Activated CD8-positive, alpha-beta T cell treated with anti-CD3 and anti-CD28 coated beads, Interleukin-2, amount 10 ng/mL, durations not matched to agents 7 days and 5 days (primary cell): ENCODE measurements at regions not wholly inside any gene's neighbourhood (a gene's known extent, or its start where the extent isn't known, plus 50 kb on each side); places are given as distances from the start of the nearest gene placed in this dataset.

Experiments
- ATAC-seq: fragments of 150-1000 bp; cut with Tn5 transposase; one replicate; pipeline ENCODE4 v1.10.0; 2021; ENCODE audit warnings: moderate library complexity
- CTCF ChIA-PET: fragments of 350-600 bp; sonication (Branson Sonifier 250); formaldehyde crosslinking; loops from one replicate; lab custom pipeline; 2021; ENCODE audit warnings: antibody characterized with exemption; lab: Charles Lee
- POLR2A ChIA-PET: fragments of 350-600 bp; sonication (Branson Sonifier 250); formaldehyde crosslinking; loops from one replicate; lab custom pipeline; 2021; ENCODE audit warnings: antibody characterized with exemption; lab: Charles Lee
- DNase-seq: peaks from one replicate; pipeline ENCODE4 v3.0.0-alpha.2; 2020
- H3K27ac Mint-ChIP-seq: one replicate; pipeline ENCODE4 v1.8.0; 2021; ENCODE audit warnings: mild to moderate bottlenecking, mixed read lengths
- H3K27me3 Mint-ChIP-seq: one replicate; pipeline ENCODE4 v1.8.0; 2021; ENCODE audit warnings: low read depth, mixed read lengths
- H3K36me3 Mint-ChIP-seq: one replicate; pipeline ENCODE4 v1.8.0; 2021; ENCODE audit warnings: low read depth, mixed read lengths
- H3K4me1 Mint-ChIP-seq: one replicate; pipeline ENCODE4 v1.8.0; 2021; ENCODE audit warnings: low read depth, mixed read lengths
- H3K4me3 Mint-ChIP-seq: one replicate; pipeline ENCODE4 v1.8.0; 2021; ENCODE audit warnings: mild to moderate bottlenecking, mixed read lengths
- H3K9me3 Mint-ChIP-seq: one replicate; pipeline ENCODE4 v1.8.0; 2022; ENCODE audit warnings: mixed read lengths; ENCODE audit not compliant: insufficient read depth

GRCh38 chr12:87152841-87153528 lies 876.2 kb downstream of the C12orf50 start:
- ATAC-seq (no peak), DNase-seq (no peak)
- Mint-ChIP-seq H3K27ac (no peak overlapping the region), H3K4me3 (no peak overlapping the region), H3K27me3 (no peaks in the 10 kb centered on the region), H3K36me3 (no peaks in the 10 kb centered on the region), H3K4me1 (no peaks in the 10 kb centered on the region), H3K9me3 (peaks cover 7% of the 10 kb centered on the region)
- ChIA-PET CTCF (no interaction called here), POLR2A (no interaction called here)

GRCh38 chr12:87152075-87152474 lies 877.1 kb downstream of the C12orf50 start:
- DNase-seq (no peak), ATAC-seq (no peak)
- Mint-ChIP-seq H3K36me3 (no peaks in the 10 kb centered on the region), H3K4me1 (no peaks in the 10 kb centered on the region), H3K27ac (no peak overlapping the region), H3K9me3 (peaks cover 7% of the 10 kb centered on the region), H3K27me3 (no peaks in the 10 kb centered on the region), H3K4me3 (no peak overlapping the region)
- ChIA-PET POLR2A (no interaction called here), CTCF (no interaction called here)

DNA sequence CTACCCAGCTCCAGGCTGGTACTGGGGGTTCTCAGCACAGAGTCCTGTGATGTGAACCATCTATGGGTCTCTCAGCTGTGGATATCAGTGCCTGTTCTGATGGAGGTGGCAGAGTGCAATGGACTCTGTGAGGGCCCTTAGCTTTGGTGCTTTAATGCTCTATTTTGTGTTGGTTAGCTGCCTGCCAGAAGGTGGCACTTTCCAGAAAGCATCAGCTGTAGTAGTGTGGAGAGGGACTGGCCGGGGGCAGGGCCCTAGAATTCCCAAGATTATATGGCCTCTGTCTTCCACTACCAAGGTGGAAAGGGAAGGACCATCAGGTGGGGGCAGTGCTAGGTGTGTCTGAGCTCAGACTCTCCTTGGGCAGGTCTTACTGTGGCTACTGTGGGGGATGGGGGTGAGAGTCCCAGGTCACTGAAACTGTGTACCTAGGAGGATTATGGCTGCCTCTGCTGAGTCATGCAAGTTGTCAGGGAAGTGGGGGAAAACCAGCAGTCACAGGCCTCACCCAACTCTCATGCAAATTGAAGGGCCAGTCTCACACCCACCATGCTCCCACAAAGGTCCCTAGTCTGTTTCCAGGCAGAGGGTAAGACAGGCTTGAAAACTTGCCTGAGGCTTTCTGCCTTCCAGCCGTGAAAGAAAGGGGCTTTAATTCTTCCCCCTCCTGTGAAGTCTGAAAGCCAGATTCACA lies 878.1 kb downstream of the C12orf50 start:
- peaks cover 7% of the 10 kb centered on the region for H3K9me3 Mint-ChIP-seq
- no peaks in the 10 kb centered on the region for H3K4me1 Mint-ChIP-seq
- no peak overlapping the region for H3K4me3 Mint-ChIP-seq
- DNase-seq = no peak
- POLR2A ChIA-PET = no interaction called here
- no peaks in the 10 kb centered on the region for H3K36me3 Mint-ChIP-seq
- ATAC-seq = no peak
- CTCF ChIA-PET = no interaction called here
- H3K27ac Mint-ChIP-seq = no peak overlapping the region
- H3K27me3 Mint-ChIP-seq = no peaks in the 10 kb centered on the region

DNA sequence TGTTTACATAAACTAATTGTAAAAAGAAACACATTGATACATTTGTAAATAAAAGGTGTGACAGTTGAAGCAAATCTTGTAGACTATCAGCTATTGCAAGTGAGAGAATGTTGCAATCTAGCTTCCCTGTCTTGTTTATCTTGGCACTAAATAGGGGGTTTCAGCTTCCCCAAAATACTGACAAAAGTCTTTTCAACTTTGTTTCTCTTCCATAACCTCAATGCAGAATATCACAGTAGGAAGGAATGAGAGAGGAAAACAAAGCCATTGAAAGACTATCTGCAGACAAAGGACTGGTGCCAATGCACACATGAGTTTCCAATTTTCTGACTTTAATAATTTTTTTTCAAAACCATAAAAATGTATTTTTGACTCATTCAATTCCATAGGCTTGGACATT lies 886.2 kb upstream of the MGAT4C start:
- H3K9me3 Mint-ChIP-seq = peaks cover 19% of the 10 kb centered on the region
- no peaks in the 10 kb centered on the region for H3K36me3 Mint-ChIP-seq
- ChIA-PET CTCF (no interaction called here), POLR2A (no interaction called here)
- no peak overlapping the region for H3K4me3 Mint-ChIP-seq
- H3K27me3 Mint-ChIP-seq = no peaks in the 10 kb centered on the region
- no peaks in the 10 kb centered on the region for H3K4me1 Mint-ChIP-seq
- H3K27ac Mint-ChIP-seq = no peak overlapping the region
- ATAC-seq (no peak), DNase-seq (no peak)

DNA sequence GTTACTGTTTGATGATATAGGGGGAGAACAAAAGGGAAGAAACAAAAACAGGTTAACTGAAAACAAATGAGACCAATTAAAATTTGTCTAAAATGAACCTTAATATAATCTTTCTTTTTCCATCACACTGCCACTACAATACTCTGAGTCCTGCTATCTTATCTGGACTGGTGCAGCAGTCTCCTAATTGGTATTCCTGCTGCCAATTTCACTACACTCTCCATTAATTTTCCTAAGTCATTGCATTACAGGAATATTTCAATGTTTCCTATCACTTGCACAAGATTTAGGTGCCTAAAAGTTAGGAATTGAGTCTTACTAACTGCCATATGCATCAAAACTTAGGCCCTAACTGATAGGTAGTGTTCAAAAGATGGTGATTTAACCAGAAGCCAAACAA lies 884.9 kb upstream of the MGAT4C start:
- POLR2A ChIA-PET = no interaction called here
- Mint-ChIP-seq H3K27ac (no peak overlapping the region), H3K36me3 (no peaks in the 10 kb centered on the region), H3K4me1 (no peaks in the 10 kb centered on the region), H3K4me3 (no peak overlapping the region), H3K9me3 (peaks cover 19% of the 10 kb centered on the region), H3K27me3 (no peaks in the 10 kb centered on the region)
- ATAC-seq (no peak), DNase-seq (no peak)
- CTCF ChIA-PET = no interaction called here

- Mint-ChIP-seq H3K36me3 (no peaks in the 10 kb centered on the region), H3K4me3 (no peak overlapping the region), H3K4me1 (no peaks in the 10 kb centered on the region), H3K27ac (no peak overlapping the region), H3K27me3 (no peaks in the 10 kb centered on the region), H3K9me3 (peaks cover 19% of the 10 kb centered on the region)
- ChIA-PET CTCF (no interaction called here), POLR2A (no interaction called here)
- no peak for DNase-seq
- no peak for ATAC-seq
These were observed 884.1 kb upstream of the MGAT4C start for GRCh38 chr12:87140262-87140661.

GRCh38 chr12:87137220-87137619 lies 881.0 kb upstream of the MGAT4C start:
- no peak overlapping the region for H3K27ac Mint-ChIP-seq
- no peak for DNase-seq
- POLR2A ChIA-PET = no interaction called here
- no peak for ATAC-seq
- no peaks in the 10 kb centered on the region for H3K4me1 Mint-ChIP-seq
- CTCF ChIA-PET = no interaction called here
- H3K4me3 Mint-ChIP-seq = no peak overlapping the region
- H3K36me3 Mint-ChIP-seq = no peaks in the 10 kb centered on the region
- peaks cover 15% of the 10 kb centered on the region for H3K9me3 Mint-ChIP-seq
- no peaks in the 10 kb centered on the region for H3K27me3 Mint-ChIP-seq

GRCh38 chr12:87136330-87136976 lies 880.3 kb upstream of the MGAT4C start:
- no peaks in the 10 kb centered on the region for H3K36me3 Mint-ChIP-seq
- no peak for ATAC-seq
- H3K27ac Mint-ChIP-seq = no peak overlapping the region
- no peaks in the 10 kb centered on the region for H3K4me1 Mint-ChIP-seq
- POLR2A ChIA-PET = no interaction called here
- no peaks in the 10 kb centered on the region for H3K27me3 Mint-ChIP-seq
- CTCF ChIA-PET = no interaction called here
- DNase-seq = no peak
- no peak overlapping the region for H3K4me3 Mint-ChIP-seq
- peaks cover 15% of the 10 kb centered on the region for H3K9me3 Mint-ChIP-seq

- no peaks in the 10 kb centered on the region for H3K27me3 Mint-ChIP-seq
- no peaks in the 10 kb centered on the region for H3K4me1 Mint-ChIP-seq
- DNase-seq (no peak), ATAC-seq (no peak)
- peaks cover 7% of the 10 kb centered on the region for H3K9me3 Mint-ChIP-seq
- POLR2A ChIA-PET = no interaction called here
- no peak overlapping the region for H3K27ac Mint-ChIP-seq
- H3K4me3 Mint-ChIP-seq = no peak overlapping the region
- H3K36me3 Mint-ChIP-seq = no peaks in the 10 kb centered on the region
- CTCF ChIA-PET = no interaction called here
These were observed 871.1 kb upstream of the MGAT4C start for GRCh38 chr12:87127272-87127671.

DNA sequence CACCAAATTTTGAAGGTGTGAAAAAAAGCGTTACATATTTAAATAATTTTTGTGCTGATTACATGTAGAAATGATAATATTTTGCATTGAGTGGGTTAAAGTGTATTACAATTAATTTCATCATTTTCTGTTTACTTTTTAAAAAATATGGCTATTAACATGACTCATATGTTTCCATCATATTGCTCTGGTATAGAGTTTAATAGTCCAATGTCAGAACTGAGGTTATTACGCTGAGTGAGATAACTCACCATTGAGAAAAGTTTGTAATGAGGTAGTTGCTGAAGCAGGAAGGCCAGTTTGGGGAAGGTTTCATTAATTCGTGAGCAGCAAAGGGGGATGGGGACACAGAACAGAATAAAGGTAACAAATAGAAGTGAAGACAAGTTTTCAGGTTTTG lies 865.7 kb upstream of the MGAT4C start:
- no peaks in the 10 kb centered on the region for H3K36me3 Mint-ChIP-seq
- peaks cover 7% of the 10 kb centered on the region for H3K9me3 Mint-ChIP-seq
- H3K27me3 Mint-ChIP-seq = no peaks in the 10 kb centered on the region
- H3K4me1 Mint-ChIP-seq = no peaks in the 10 kb centered on the region
- CTCF ChIA-PET = no interaction called here
- DNase-seq (no peak), ATAC-seq (no peak)
- H3K4me3 Mint-ChIP-seq = no peak overlapping the region
- no peak overlapping the region for H3K27ac Mint-ChIP-seq
- POLR2A ChIA-PET = no interaction called here

DNA sequence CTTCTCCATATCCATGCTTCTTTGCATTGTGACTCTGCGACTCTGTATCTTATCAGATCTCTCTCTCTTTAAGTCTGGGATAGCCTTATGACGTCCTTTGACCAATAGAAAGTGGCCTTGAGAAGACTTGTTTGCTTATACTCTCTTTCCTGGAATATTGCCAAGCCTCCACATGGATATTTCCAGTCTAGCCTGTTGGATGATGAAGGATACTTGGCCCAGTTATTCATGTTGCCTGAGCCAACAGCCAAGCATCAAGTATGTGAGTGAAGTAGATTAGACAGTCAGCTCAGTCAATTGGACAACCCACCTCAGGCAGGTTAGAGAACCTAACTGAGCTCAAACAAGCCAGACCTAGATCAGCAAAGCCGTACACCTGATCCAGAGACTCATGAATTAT lies 864.2 kb upstream of the MGAT4C start:
- no peak for DNase-seq
- Mint-ChIP-seq H3K27me3 (no peaks in the 10 kb centered on the region), H3K4me3 (no peak overlapping the region), H3K9me3 (peaks cover 4% of the 10 kb centered on the region), H3K36me3 (no peaks in the 10 kb centered on the region), H3K27ac (no peak overlapping the region), H3K4me1 (no peaks in the 10 kb centered on the region)
- CTCF ChIA-PET = no interaction called here
- POLR2A ChIA-PET = no interaction called here
- ATAC-seq = no peak

DNA sequence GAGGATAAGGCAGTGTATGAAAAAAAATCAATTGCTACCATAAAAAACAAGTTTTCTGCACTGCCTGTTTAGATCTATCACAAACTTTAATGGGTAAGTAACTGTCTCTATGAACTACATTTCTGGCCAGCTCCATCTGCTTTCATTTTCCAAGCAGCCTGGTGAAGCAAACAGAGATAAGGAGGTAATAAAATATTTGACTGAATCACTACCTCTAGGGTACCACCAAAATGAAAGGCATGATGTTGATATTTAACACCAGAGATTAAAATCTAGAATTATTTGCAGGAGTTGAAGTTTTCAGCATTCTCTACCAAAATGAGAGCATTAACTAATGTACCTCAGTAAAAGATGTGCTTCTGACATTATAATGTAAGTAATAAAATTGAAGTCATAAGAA lies 863.5 kb upstream of the MGAT4C start:
- Mint-ChIP-seq H3K27ac (no peak overlapping the region), H3K4me1 (no peaks in the 10 kb centered on the region), H3K27me3 (no peaks in the 10 kb centered on the region), H3K4me3 (no peak overlapping the region), H3K36me3 (no peaks in the 10 kb centered on the region), H3K9me3 (peaks cover 4% of the 10 kb centered on the region)
- ChIA-PET CTCF (no interaction called here), POLR2A (no interaction called here)
- DNase-seq (no peak), ATAC-seq (no peak)
